Dedifferentiated amniotic fluid mesenchymal stem cell (primary cell): ENCODE measurements at regions not wholly inside any gene's neighbourhood (a gene's known extent, or its start where the extent isn't known, plus 50 kb on each side); places are given as distances from the start of the nearest gene placed in this dataset.

Experiments used
- DNase-seq: peaks from one replicate; pipeline ENCODE4 v3.0.0-alpha.2; 2016; ENCODE audit errors: extremely low spot score

- DNase-seq, result no peak
Measured at GRCh38 chr6:40074306-40075055, 140.2 kb upstream of the MOCS1 start.

GRCh38 chr6:40066372-40066771 lies 132.1 kb upstream of the MOCS1 start:
- DNase-seq, result no peak

- no peak for DNase-seq
Measured at GRCh38 chr6:40056865-40057264, 122.6 kb upstream of the MOCS1 start.

GRCh38 chr6:40054602-40055001 lies 120.3 kb upstream of the MOCS1 start:
- DNase-seq, result no peak

GRCh38 chr6:40054186-40054585 lies 119.9 kb upstream of the MOCS1 start:
- DNase-seq, result no peak

GRCh38 chr6:40049128-40049527 lies 114.9 kb upstream of the MOCS1 start:
- DNase-seq, result no peak

- DNase-seq, result no peak
Measured at GRCh38 chr6:40044196-40044595, 109.9 kb upstream of the MOCS1 start.

- DNase-seq, result no peak
Measured at GRCh38 chr6:40042232-40042631, 108.0 kb upstream of the MOCS1 start.

- DNase-seq, result no peak
Measured at GRCh38 chr6:40039042-40039441, 104.8 kb upstream of the MOCS1 start.

GRCh38 chr6:40038626-40039025 lies 104.4 kb upstream of the MOCS1 start:
- DNase-seq, result no peak

- DNase-seq, result no peak
Measured at GRCh38 chr6:40037271-40037670, 103.0 kb upstream of the MOCS1 start.

- no peak for DNase-seq
Measured at GRCh38 chr6:40036186-40036585, 101.9 kb upstream of the MOCS1 start.

GRCh38 chr6:40028449-40028848 lies 94.2 kb upstream of the MOCS1 start:
- no peak for DNase-seq

- DNase-seq, result no peak
Measured at GRCh38 chr6:40022867-40023266, 88.6 kb upstream of the MOCS1 start.

GRCh38 chr6:40020166-40020565 lies 85.9 kb upstream of the MOCS1 start:
- no peak for DNase-seq

GRCh38 chr6:40015530-40015929 lies 81.3 kb upstream of the MOCS1 start:
- DNase-seq, result no peak

- no peak for DNase-seq
Measured at GRCh38 chr6:40011844-40012243, 77.6 kb upstream of the MOCS1 start.

GRCh38 chr6:40000964-40001515 lies 66.8 kb upstream of the MOCS1 start:
- DNase-seq, result no peak

GRCh38 chr6:39999006-39999867 lies 65.0 kb upstream of the MOCS1 start:
- DNase-seq, result no peak

- no peak for DNase-seq
Measured at GRCh38 chr6:39998126-39998525, 63.9 kb upstream of the MOCS1 start.

GRCh38 chr6:39997101-39997635 lies 62.9 kb upstream of the MOCS1 start:
- DNase-seq, result no peak

GRCh38 chr6:39995633-39996032 lies 61.4 kb upstream of the MOCS1 start:
- DNase-seq, result no peak
